ENCODE measurements at regions not wholly inside any gene's neighbourhood (a gene's known extent, or its start where the extent isn't known, plus 50 kb on each side); places are given as distances from the start of the nearest gene placed in this dataset.

DNA sequence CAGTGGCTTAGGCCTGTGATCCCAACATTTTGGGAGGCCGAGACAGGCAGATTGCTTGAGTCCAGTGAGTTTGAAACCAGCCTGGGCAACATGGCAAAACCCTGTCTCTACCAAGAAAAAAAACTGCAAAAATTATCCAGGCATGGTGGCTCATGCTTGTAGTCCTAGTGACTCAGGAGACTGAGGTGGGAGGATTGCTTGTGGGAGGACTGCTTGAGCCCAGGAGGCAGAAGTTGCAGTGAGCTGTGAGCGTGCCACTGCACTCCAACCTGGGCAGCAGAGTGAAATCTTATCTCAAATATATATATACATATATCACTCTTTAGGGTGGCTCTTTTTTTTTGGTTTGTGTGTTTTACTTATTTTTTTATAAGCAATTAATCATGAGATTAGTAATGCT, 83.7 kb upstream of the WDR72 start:
- no peak overlapping the region for H3K4me3 ChIP-seq
- WGBS, 2 donors, result 67 to 78% methylated on average over 2 of the region's 2 CpGs

DNA sequence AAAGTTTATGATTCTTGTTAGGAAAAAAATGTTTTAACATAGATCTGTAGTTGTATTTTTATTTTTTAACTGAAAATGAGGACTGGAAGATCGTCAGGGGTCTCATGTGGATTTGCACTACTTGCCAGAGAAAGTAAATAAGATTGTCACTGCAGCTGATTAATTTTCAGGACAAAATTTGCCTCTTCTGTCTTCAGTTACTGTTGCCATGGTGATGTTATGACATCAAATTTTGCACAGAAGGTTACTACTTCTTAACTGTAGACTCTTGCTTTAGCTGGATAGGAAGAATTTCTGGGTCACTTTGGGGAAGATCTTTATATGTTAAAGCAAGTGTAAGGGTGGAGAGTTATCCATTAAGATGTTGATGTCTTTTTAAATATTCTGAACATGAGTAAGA, 82.2 kb upstream of the WDR72 start:
- intact Hi-C loops (cut with DNase I; ENCODE audit: low total_unique reads), result no loop called here
- Histone ChIP-seq H3K36me3 (ENCODE audit: low read depth, missing control alignments) (no peaks in the 10 kb centered on the region), H3K9me3 (no peaks in the 10 kb centered on the region), H3K27me3 (no peaks in the 10 kb centered on the region), H3K27ac (no peak overlapping the region), H3K4me3 (no peak overlapping the region), H3K4me1 (no peaks in the 10 kb centered on the region)
- TF ChIP-seq, protein P1, sequence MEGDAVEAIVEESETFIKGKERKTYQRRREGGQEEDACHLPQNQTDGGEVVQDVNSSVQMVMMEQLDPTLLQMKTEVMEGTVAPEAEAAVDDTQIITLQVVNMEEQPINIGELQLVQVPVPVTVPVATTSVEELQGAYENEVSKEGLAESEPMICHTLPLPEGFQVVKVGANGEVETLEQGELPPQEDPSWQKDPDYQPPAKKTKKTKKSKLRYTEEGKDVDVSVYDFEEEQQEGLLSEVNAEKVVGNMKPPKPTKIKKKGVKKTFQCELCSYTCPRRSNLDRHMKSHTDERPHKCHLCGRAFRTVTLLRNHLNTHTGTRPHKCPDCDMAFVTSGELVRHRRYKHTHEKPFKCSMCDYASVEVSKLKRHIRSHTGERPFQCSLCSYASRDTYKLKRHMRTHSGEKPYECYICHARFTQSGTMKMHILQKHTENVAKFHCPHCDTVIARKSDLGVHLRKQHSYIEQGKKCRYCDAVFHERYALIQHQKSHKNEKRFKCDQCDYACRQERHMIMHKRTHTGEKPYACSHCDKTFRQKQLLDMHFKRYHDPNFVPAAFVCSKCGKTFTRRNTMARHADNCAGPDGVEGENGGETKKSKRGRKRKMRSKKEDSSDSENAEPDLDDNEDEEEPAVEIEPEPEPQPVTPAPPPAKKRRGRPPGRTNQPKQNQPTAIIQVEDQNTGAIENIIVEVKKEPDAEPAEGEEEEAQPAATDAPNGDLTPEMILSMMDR (IDR thresholded peaks at IDR 0.05), result no peak
- no peak for TF ChIP-seq POLR2A (IDR thresholded peaks at IDR 0.05)
- no peak for DNase-seq
- WGBS, 2 donors, result 0% methylated on average over 1 of the region's 1 CpG

More for the DNA sequence above, 83.7 kb upstream of the WDR72 start:
- TF ChIP-seq POLR2A (IDR thresholded peaks at IDR 0.05), result no peak
- TF ChIP-seq, protein P1 (IDR thresholded peaks at IDR 0.05), result no peak
- H3K27me3 ChIP-seq, result no peaks in the 10 kb centered on the region
- no peaks in the 10 kb centered on the region for H3K9me3 ChIP-seq
- intact Hi-C loops (cut with DNase I; ENCODE audit: low total_unique reads), result no loop called here
- H3K36me3 ChIP-seq (ENCODE audit: low read depth, missing control alignments), result no peaks in the 10 kb centered on the region
- no peak for DNase-seq
- H3K4me1 ChIP-seq, result no peaks in the 10 kb centered on the region
- no peak overlapping the region for H3K27ac ChIP-seq

DNA sequence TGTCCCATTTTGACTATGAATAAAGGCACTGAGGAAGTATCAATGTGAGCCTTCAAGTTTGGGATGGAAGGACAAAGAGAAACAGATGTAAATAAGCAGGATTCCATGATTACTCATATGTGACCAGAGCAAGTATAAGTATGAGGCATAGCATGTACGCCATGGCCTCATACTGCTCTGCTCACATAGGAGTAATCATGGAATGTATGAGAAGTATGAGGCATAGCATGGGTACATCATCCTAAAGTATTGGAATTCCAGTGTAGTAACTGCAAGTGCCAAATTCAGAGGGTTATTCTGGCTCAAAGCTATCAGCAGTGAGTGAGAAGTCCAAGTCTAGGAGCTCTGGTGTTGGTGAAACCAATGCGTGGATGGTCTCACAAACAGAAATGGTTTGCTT, 81.2 kb upstream of the WDR72 start:
- H3K27me3 ChIP-seq, result no peaks in the 10 kb centered on the region
- no peak overlapping the region for H3K4me3 ChIP-seq
- no peaks in the 10 kb centered on the region for H3K4me1 ChIP-seq
- H3K36me3 ChIP-seq (ENCODE audit: low read depth, missing control alignments), result no peaks in the 10 kb centered on the region
- WGBS, 2 donors, result 85 to 92% methylated on average over 2 of the region's 2 CpGs
- H3K9me3 ChIP-seq, result no peaks in the 10 kb centered on the region
- no peak for DNase-seq
- intact Hi-C loops (cut with DNase I; ENCODE audit: low total_unique reads), result no loop called here
- TF ChIP-seq, protein P1 (IDR thresholded peaks at IDR 0.05), result no peak
- no peak for TF ChIP-seq POLR2A (IDR thresholded peaks at IDR 0.05)
- no peak overlapping the region for H3K27ac ChIP-seq

DNA sequence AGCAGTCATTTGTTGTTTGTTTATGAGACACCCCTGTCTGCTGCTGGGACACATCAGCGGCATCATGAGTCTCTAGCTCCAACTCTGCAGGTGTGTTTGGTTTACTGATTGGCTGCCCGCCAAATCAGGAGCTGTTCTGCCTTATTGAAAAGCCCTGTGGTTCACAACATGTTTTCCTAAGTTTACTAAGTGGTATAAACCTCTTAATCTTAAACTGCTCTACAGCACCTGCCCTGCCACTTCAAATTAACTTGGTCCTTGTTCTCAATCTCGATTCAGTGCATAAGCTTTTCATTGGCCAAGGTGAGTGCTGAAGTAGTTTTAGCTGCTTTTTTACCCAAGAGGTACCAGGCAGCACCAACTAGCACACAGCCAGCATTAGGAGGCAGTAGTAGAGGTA, 77.8 kb upstream of the WDR72 start:
- Histone ChIP-seq H3K9me3 (no peaks in the 10 kb centered on the region), H3K4me1 (no peaks in the 10 kb centered on the region), H3K36me3 (ENCODE audit: low read depth, missing control alignments) (no peaks in the 10 kb centered on the region), H3K4me3 (no peak overlapping the region), H3K27me3 (no peaks in the 10 kb centered on the region), H3K27ac (no peak overlapping the region)
- intact Hi-C loops (cut with DNase I; ENCODE audit: low total_unique reads), result no loop called here
- no peak for DNase-seq
- 63 to 66% methylated on average over 3 of the region's 3 CpGs for WGBS, 2 donors
- no peak for TF ChIP-seq POLR2A (IDR thresholded peaks at IDR 0.05)
- TF ChIP-seq, protein P1 (IDR thresholded peaks at IDR 0.05), result no peak

DNA sequence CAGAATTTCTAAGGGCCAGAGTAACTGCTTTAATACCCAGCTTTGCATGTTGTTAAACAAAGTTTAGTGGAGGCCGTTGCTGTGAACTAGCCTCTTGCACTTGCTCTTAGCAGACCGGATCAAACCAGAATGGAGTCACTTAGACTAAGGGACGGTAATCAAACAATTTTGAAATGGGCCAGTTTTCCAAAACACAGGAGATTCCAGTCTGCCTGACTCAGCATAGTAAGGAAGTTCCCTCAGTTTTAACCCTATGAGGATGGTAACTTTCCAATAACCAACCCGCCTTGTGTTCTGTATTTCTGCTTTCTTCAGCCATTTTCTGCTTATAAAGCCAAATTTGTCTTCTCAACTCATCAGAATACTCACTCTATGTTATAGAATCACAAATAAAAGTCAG, 77.2 kb upstream of the WDR72 start:
- H3K27me3 ChIP-seq, result no peaks in the 10 kb centered on the region
- no peak overlapping the region for H3K27ac ChIP-seq
- no peaks in the 10 kb centered on the region for H3K4me1 ChIP-seq
- no peaks in the 10 kb centered on the region for H3K9me3 ChIP-seq
- 58 to 60% methylated on average over 4 of the region's 4 CpGs for WGBS, 2 donors
- no peak for TF ChIP-seq POLR2A (IDR thresholded peaks at IDR 0.05)
- TF ChIP-seq, protein P1 (IDR thresholded peaks at IDR 0.05), result no peak
- intact Hi-C loops (cut with DNase I; ENCODE audit: low total_unique reads), result no loop called here
- H3K4me3 ChIP-seq, result no peak overlapping the region
- DNase-seq, result no peak
- H3K36me3 ChIP-seq (ENCODE audit: low read depth, missing control alignments), result no peaks in the 10 kb centered on the region

All from testis (tissue), 2 donors.